ENCODE measurements at regions not wholly inside any gene's neighbourhood (a gene's known extent, or its start where the extent isn't known, plus 50 kb on each side); places are given as distances from the start of the nearest gene placed in this dataset.

- Histone ChIP-seq H3K27ac (ENCODE audit: low read depth in 2 of 2, low read length in 2 of 2) (no peak overlapping the region), H3K9ac (ENCODE audit: low read length in 3 of 3) (no peak overlapping the region), H3K36me3 (ENCODE audit: control insufficient read depth in 2 of 3, insufficient read depth in 3 of 3, low read length in 3 of 3) (no peaks in the 10 kb centered on the region), H3K4me1 (ENCODE audit: control insufficient read depth in 2 of 3, insufficient read depth in 2 of 3, low read depth in 1 of 3, low read length in 3 of 3) (peaks cover 0 to 14% (median 14%) of the 10 kb centered on the region in 3 donors), H3K4me3 (ENCODE audit: low read length in 3 of 3) (no peak overlapping the region), H3K9me3 (ENCODE audit: control insufficient read depth in 2 of 3, insufficient read depth in 1 of 3, low read length in 3 of 3) (no peaks in the 10 kb centered on the region), H3K27me3 (ENCODE audit: control insufficient read depth, insufficient read depth, low read length) (no peaks in the 10 kb centered on the region)
- DNase-seq = no peak
- TF ChIP-seq, protein P1, sequence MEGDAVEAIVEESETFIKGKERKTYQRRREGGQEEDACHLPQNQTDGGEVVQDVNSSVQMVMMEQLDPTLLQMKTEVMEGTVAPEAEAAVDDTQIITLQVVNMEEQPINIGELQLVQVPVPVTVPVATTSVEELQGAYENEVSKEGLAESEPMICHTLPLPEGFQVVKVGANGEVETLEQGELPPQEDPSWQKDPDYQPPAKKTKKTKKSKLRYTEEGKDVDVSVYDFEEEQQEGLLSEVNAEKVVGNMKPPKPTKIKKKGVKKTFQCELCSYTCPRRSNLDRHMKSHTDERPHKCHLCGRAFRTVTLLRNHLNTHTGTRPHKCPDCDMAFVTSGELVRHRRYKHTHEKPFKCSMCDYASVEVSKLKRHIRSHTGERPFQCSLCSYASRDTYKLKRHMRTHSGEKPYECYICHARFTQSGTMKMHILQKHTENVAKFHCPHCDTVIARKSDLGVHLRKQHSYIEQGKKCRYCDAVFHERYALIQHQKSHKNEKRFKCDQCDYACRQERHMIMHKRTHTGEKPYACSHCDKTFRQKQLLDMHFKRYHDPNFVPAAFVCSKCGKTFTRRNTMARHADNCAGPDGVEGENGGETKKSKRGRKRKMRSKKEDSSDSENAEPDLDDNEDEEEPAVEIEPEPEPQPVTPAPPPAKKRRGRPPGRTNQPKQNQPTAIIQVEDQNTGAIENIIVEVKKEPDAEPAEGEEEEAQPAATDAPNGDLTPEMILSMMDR (IDR thresholded peaks at IDR 0.05; ENCODE audit: borderline replicate concordance, extremely low read depth, insufficient read depth) = no peak
- intact Hi-C loops (cut with DNase I) = no loop called here
- no peak for FAIRE-seq
Measured at GRCh38 chr1:243940451-243940850, 90.4 kb upstream of the AKT3 start.

- no peaks in the 10 kb centered on the region for H3K36me3 ChIP-seq (ENCODE audit: control insufficient read depth in 2 of 3, insufficient read depth in 3 of 3, low read length in 3 of 3)
- TF ChIP-seq, protein P1 (IDR thresholded peaks at IDR 0.05; ENCODE audit: borderline replicate concordance, extremely low read depth, insufficient read depth) = no peak
- no peaks in the 10 kb centered on the region for H3K9me3 ChIP-seq (ENCODE audit: control insufficient read depth in 2 of 3, insufficient read depth in 1 of 3, low read length in 3 of 3)
- H3K9ac ChIP-seq (ENCODE audit: low read length in 3 of 3) = no peak overlapping the region
- intact Hi-C loops (cut with DNase I) = no loop called here
- H3K4me1 ChIP-seq (ENCODE audit: control insufficient read depth in 2 of 3, insufficient read depth in 2 of 3, low read depth in 1 of 3, low read length in 3 of 3) = peaks cover 0 to 11% (median 10%) of the 10 kb centered on the region in 3 donors
- H3K4me3 ChIP-seq (ENCODE audit: low read length in 3 of 3) = no peak overlapping the region
- no peak overlapping the region for H3K27ac ChIP-seq (ENCODE audit: low read depth in 2 of 2, low read length in 2 of 2)
- no peak for FAIRE-seq
- no peak for DNase-seq
- H3K27me3 ChIP-seq (ENCODE audit: control insufficient read depth, insufficient read depth, low read length) = no peaks in the 10 kb centered on the region
Measured at GRCh38 chr1:243939167-243939848, 89.3 kb upstream of the AKT3 start.

DNA sequence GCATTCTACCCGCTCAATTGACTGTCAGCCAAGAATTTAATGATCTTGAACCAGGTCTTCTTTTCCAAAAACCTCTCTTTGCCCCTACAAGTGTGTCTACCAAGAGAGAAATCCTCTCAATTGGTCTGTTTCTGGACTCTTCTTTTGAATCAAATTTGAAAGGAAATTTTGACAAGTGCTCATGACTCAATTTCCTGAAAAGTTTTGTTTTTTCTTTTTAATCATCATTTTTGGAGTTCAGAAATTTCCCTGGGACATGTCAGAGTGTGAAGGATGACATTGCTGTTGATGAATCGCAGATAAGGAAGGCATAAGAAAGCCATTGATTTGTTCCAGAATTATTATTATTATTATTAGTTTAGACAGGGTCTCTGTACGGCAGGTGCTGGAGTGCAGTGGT, 88.2 kb upstream of the AKT3 start:
- TF ChIP-seq, protein P1 (IDR thresholded peaks at IDR 0.05; ENCODE audit: borderline replicate concordance, extremely low read depth, insufficient read depth) = no peak
- Histone ChIP-seq H3K36me3 (ENCODE audit: control insufficient read depth in 2 of 3, insufficient read depth in 3 of 3, low read length in 3 of 3) (no peaks in the 10 kb centered on the region), H3K27ac (ENCODE audit: low read depth in 2 of 2, low read length in 2 of 2) (no peak overlapping the region), H3K4me1 (ENCODE audit: control insufficient read depth in 2 of 3, insufficient read depth in 2 of 3, low read depth in 1 of 3, low read length in 3 of 3) (peaks cover 0 to 5% (median 3%) of the 10 kb centered on the region in 3 donors), H3K4me3 (ENCODE audit: low read length in 3 of 3) (no peak overlapping the region), H3K9ac (ENCODE audit: low read length in 3 of 3) (no peak overlapping the region), H3K9me3 (ENCODE audit: control insufficient read depth in 2 of 3, insufficient read depth in 1 of 3, low read length in 3 of 3) (no peaks in the 10 kb centered on the region), H3K27me3 (ENCODE audit: control insufficient read depth, insufficient read depth, low read length) (no peaks in the 10 kb centered on the region)
- intact Hi-C loops (cut with DNase I) = no loop called here
- FAIRE-seq (no peak), DNase-seq (no peak)

GRCh38 chr1:243933495-243933894, 83.5 kb upstream of the AKT3 start:
- Histone ChIP-seq H3K9me3 (ENCODE audit: control insufficient read depth in 2 of 3, insufficient read depth in 1 of 3, low read length in 3 of 3) (no peaks in the 10 kb centered on the region), H3K9ac (ENCODE audit: low read length in 3 of 3) (no peak overlapping the region), H3K27ac (ENCODE audit: low read depth in 2 of 2, low read length in 2 of 2) (no peak overlapping the region), H3K36me3 (ENCODE audit: control insufficient read depth in 2 of 3, insufficient read depth in 3 of 3, low read length in 3 of 3) (no peaks in the 10 kb centered on the region), H3K27me3 (ENCODE audit: control insufficient read depth, insufficient read depth, low read length) (no peaks in the 10 kb centered on the region), H3K4me1 (ENCODE audit: control insufficient read depth in 2 of 3, insufficient read depth in 2 of 3, low read depth in 1 of 3, low read length in 3 of 3) (peaks cover 0 to 3% (median 0%) of the 10 kb centered on the region in 3 donors), H3K4me3 (ENCODE audit: low read length in 3 of 3) (no peak overlapping the region)
- TF ChIP-seq, protein P1 (IDR thresholded peaks at IDR 0.05; ENCODE audit: borderline replicate concordance, extremely low read depth, insufficient read depth) = no peak
- DNase-seq (no peak), FAIRE-seq (no peak)
- intact Hi-C loops (cut with DNase I) = no loop called here
